Erythroblast (primary cell): ENCODE measurements at regions not wholly inside any gene's neighbourhood (a gene's known extent, or its start where the extent isn't known, plus 50 kb on each side); places are given as distances from the start of the nearest gene placed in this dataset.

Experiments used
- GATA1 ChIP-seq: IDR thresholded peaks from 2 replicates; pipeline ENCODE4 v1.6.1; 2011; ENCODE audit warnings: low read depth, mild to moderate bottlenecking, control low read depth, low read length, moderate library complexity
- POLR2A ChIP-seq: IDR thresholded peaks from 2 replicates; pipeline ENCODE4 v1.6.1; 2011; ENCODE audit warnings: mild to moderate bottlenecking, low read length

GRCh38 chr1:68673771-68674170, 176.9 kb upstream of the DEPDC1 start:
- TF ChIP-seq POLR2A (no peak), GATA1 (no peak)
